ENCODE measurements at regions not wholly inside any gene's neighbourhood (a gene's known extent, or its start where the extent isn't known, plus 50 kb on each side); places are given as distances from the start of the nearest gene placed in this dataset.

- TF ChIP-seq CTCF (IDR thresholded peaks at IDR 0.05; ENCODE audit: insufficient read depth, low read length) = no peak
- no peak overlapping the region for H3K4me3 ChIP-seq (ENCODE audit: low read depth, low read length)
- DNase-seq (ENCODE audit: low read depth) = no peak
These were observed 601.6 kb upstream of the USP24 start for GRCh38 chr1:55816456-55817426.

- DNase-seq (ENCODE audit: low read depth) = no peak
- TF ChIP-seq CTCF (IDR thresholded peaks at IDR 0.05; ENCODE audit: insufficient read depth, low read length) = no peak
These were observed 600.7 kb upstream of the USP24 start for GRCh38 chr1:55815745-55816455.

GRCh38 chr1:55814967-55815366 lies 599.8 kb upstream of the USP24 start:
- no peak overlapping the region for H3K4me3 ChIP-seq (ENCODE audit: low read depth, low read length)
- DNase-seq (ENCODE audit: low read depth) = no peak
- TF ChIP-seq CTCF (IDR thresholded peaks at IDR 0.05; ENCODE audit: insufficient read depth, low read length) = no peak

More at GRCh38 chr1:55815745-55816455, 600.7 kb upstream of the USP24 start:
- H3K4me3 ChIP-seq (ENCODE audit: low read depth, low read length) = no peak overlapping the region

GRCh38 chr1:55813618-55814017 lies 598.5 kb upstream of the USP24 start:
- peak; percentile 96 for DNase-seq (ENCODE audit: low read depth)
- H3K4me3 ChIP-seq (ENCODE audit: low read depth, low read length) = no peak overlapping the region
- no peak for TF ChIP-seq CTCF (IDR thresholded peaks at IDR 0.05; ENCODE audit: insufficient read depth, low read length)

GRCh38 chr1:55812281-55812680 lies 597.1 kb upstream of the USP24 start:
- no peak overlapping the region for H3K4me3 ChIP-seq (ENCODE audit: low read depth, low read length)
- TF ChIP-seq CTCF (IDR thresholded peaks at IDR 0.05; ENCODE audit: insufficient read depth, low read length) = no peak
- DNase-seq (ENCODE audit: low read depth) = peak; percentile 72

- no peak for DNase-seq (ENCODE audit: low read depth)
- no peak for TF ChIP-seq CTCF (IDR thresholded peaks at IDR 0.05; ENCODE audit: insufficient read depth, low read length)
- H3K4me3 ChIP-seq (ENCODE audit: low read depth, low read length) = no peak overlapping the region
These were observed 593.1 kb upstream of the USP24 start for GRCh38 chr1:55808263-55808662.
